ENCODE measurements at regions not wholly inside any gene's neighbourhood (a gene's known extent, or its start where the extent isn't known, plus 50 kb on each side); places are given as distances from the start of the nearest gene placed in this dataset.
"Not testable (repeated sequence)": the region's sequence is repeated elsewhere in the genome, so short reads cannot be mapped to it uniquely, and the experiment has no call there.

GRCh38 chr6:128595544-128595943 is 75.1 kb upstream of the PTPRK start:
- no peaks in the 10 kb centered on the region for H4K20me1 ChIP-seq (ENCODE audit: insufficient read depth, low read length)
- intact Hi-C loops (cut with micrococcal nuclease; ENCODE audit: unreplicated experiment) = no loop called here
- H3K79me2 ChIP-seq (ENCODE audit: insufficient read depth, low read depth, low read length) = no peaks in the 10 kb centered on the region
- TF ChIP-seq CTCF (conservative IDR thresholded peaks at IDR 0.05; ENCODE audit: low read length) (no peak), EZH2phosphoT487 (IDR thresholded peaks at IDR 0.05; ENCODE audit: borderline replicate concordance, low read depth, low read length) (no peak)
- H2AFZ ChIP-seq (ENCODE audit: low read length) = no peak overlapping the region
- H3K4me1 ChIP-seq (ENCODE audit: insufficient read depth, low read length, poor library complexity, severe bottlenecking) = no peaks in the 10 kb centered on the region
- ChIA-PET POLR2A (no interaction called here), CTCF (ENCODE audit: unreplicated experiment) (no interaction called here)
- H3K4me3 ChIP-seq (ENCODE audit: low read depth, low read length, poor library complexity, severe bottlenecking) = no peak overlapping the region
- H3K9me2 ChIP-seq (ENCODE audit: insufficient read depth, low read length) = no peaks in the 10 kb centered on the region
- no TSS peak for BruUV-seq (replicated peaks)
- H3K4me2 ChIP-seq (ENCODE audit: low read length) = no peak overlapping the region
- H3K36me3 ChIP-seq (ENCODE audit: insufficient read depth, low read length) = no peaks in the 10 kb centered on the region
- H3K9me3 ChIP-seq (ENCODE audit: low read length) = no peaks in the 10 kb centered on the region
- H3K27ac ChIP-seq (ENCODE audit: low read depth, low read length, poor library complexity, severe bottlenecking) = no peak overlapping the region
- no peak for DNase-seq (ENCODE audit: low spot score)

GRCh38 chr6:128586095-128586494 is 65.7 kb upstream of the PTPRK start:
- no peaks in the 10 kb centered on the region for H3K4me1 ChIP-seq (ENCODE audit: insufficient read depth, low read length, poor library complexity, severe bottlenecking)
- H3K27ac ChIP-seq (ENCODE audit: low read depth, low read length, poor library complexity, severe bottlenecking) = no peak overlapping the region
- no peak overlapping the region for H2AFZ ChIP-seq (ENCODE audit: low read length)
- H3K9me3 ChIP-seq (ENCODE audit: low read length) = no peaks in the 10 kb centered on the region
- BruUV-seq (replicated peaks) = no TSS peak
- no peak overlapping the region for H3K4me3 ChIP-seq (ENCODE audit: low read depth, low read length, poor library complexity, severe bottlenecking)
- no peaks in the 10 kb centered on the region for H3K79me2 ChIP-seq (ENCODE audit: insufficient read depth, low read depth, low read length)
- no peak for DNase-seq (ENCODE audit: low spot score)
- ChIA-PET POLR2A (interaction anchor here (0.6 kb wide), 1 partner anchor 28 kb away, joined by 3 read pairs; no protein-coding TSS in a partner anchor), CTCF (ENCODE audit: unreplicated experiment) (no interaction called here)
- H3K9me2 ChIP-seq (ENCODE audit: insufficient read depth, low read length) = no peaks in the 10 kb centered on the region
- no peak overlapping the region for H3K4me2 ChIP-seq (ENCODE audit: low read length)
- intact Hi-C loops (cut with micrococcal nuclease; ENCODE audit: unreplicated experiment) = no loop called here
- no peaks in the 10 kb centered on the region for H3K36me3 ChIP-seq (ENCODE audit: insufficient read depth, low read length)
- no peaks in the 10 kb centered on the region for H4K20me1 ChIP-seq (ENCODE audit: insufficient read depth, low read length)
- TF ChIP-seq EZH2phosphoT487 (IDR thresholded peaks at IDR 0.05; ENCODE audit: borderline replicate concordance, low read depth, low read length) (no peak), CTCF (conservative IDR thresholded peaks at IDR 0.05; ENCODE audit: low read length) (no peak)

GRCh38 chr6:128580224-128581110 is 60.1 kb upstream of the PTPRK start:
- ChIA-PET CTCF (ENCODE audit: unreplicated experiment) (no interaction called here), POLR2A (interaction anchor here (0.7 kb wide), 1 partner anchor 96 kb away, joined by 3 read pairs; no protein-coding TSS in a partner anchor)
- Histone ChIP-seq H2AFZ (ENCODE audit: low read length) (no peak overlapping the region), H3K9me3 (ENCODE audit: low read length) (no peaks in the 10 kb centered on the region), H3K79me2 (ENCODE audit: insufficient read depth, low read depth, low read length) (no peaks in the 10 kb centered on the region), H3K27ac (ENCODE audit: low read depth, low read length, poor library complexity, severe bottlenecking) (no peak overlapping the region), H3K4me2 (ENCODE audit: low read length) (no peak overlapping the region), H3K9me2 (ENCODE audit: insufficient read depth, low read length) (no peaks in the 10 kb centered on the region), H3K36me3 (ENCODE audit: insufficient read depth, low read length) (no peaks in the 10 kb centered on the region), H4K20me1 (ENCODE audit: insufficient read depth, low read length) (no peaks in the 10 kb centered on the region), H3K4me3 (ENCODE audit: low read depth, low read length, poor library complexity, severe bottlenecking) (no peak overlapping the region), H3K4me1 (ENCODE audit: insufficient read depth, low read length, poor library complexity, severe bottlenecking) (no peaks in the 10 kb centered on the region)
- TF ChIP-seq EZH2phosphoT487 (IDR thresholded peaks at IDR 0.05; ENCODE audit: borderline replicate concordance, low read depth, low read length) = no peak
- no peak for TF ChIP-seq CTCF (conservative IDR thresholded peaks at IDR 0.05; ENCODE audit: low read length)
- intact Hi-C loops (cut with micrococcal nuclease; ENCODE audit: unreplicated experiment) = no loop called here
- DNase-seq (ENCODE audit: low spot score) = no peak
- no TSS peak for BruUV-seq (replicated peaks)

GRCh38 chr6:128575254-128575653 is 54.9 kb upstream of the PTPRK start:
- H3K36me3 ChIP-seq (ENCODE audit: insufficient read depth, low read length); CTCF ChIA-PET (ENCODE audit: unreplicated experiment); H3K4me1 ChIP-seq (ENCODE audit: insufficient read depth, low read length, poor library complexity, severe bottlenecking); intact Hi-C loops (cut with micrococcal nuclease; ENCODE audit: unreplicated experiment); H3K27ac ChIP-seq (ENCODE audit: low read depth, low read length, poor library complexity, severe bottlenecking); H2AFZ ChIP-seq (ENCODE audit: low read length); H3K79me2 ChIP-seq (ENCODE audit: insufficient read depth, low read depth, low read length); H4K20me1 ChIP-seq (ENCODE audit: insufficient read depth, low read length); H3K9me3 ChIP-seq (ENCODE audit: low read length); DNase-seq (ENCODE audit: low spot score); POLR2A ChIA-PET; H3K4me2 ChIP-seq (ENCODE audit: low read length); H3K4me3 ChIP-seq (ENCODE audit: low read depth, low read length, poor library complexity, severe bottlenecking); BruUV-seq (replicated peaks); H3K9me2 ChIP-seq (ENCODE audit: insufficient read depth, low read length): not testable (repeated sequence)
